HCT116 (cell line): ENCODE measurements at regions not wholly inside any gene's neighbourhood (a gene's known extent, or its start where the extent isn't known, plus 50 kb on each side); places are given as distances from the start of the nearest gene placed in this dataset.
"Not testable (repeated sequence)": the region's sequence is repeated elsewhere in the genome, so short reads cannot be mapped to it uniquely, and the experiment has no call there.

ENCODE experiments used
- ATAC-seq: fragments of 200-7000 bp; cut with Tn5 transposase; 2 replicates; pipeline ENCODE4 v1.9.1; 2020; ENCODE audit warnings: mild to moderate bottlenecking, moderate library complexity
- BruUV-seq: library from RNA; stranded (reverse); fragments of 400-500 nt; replicated peaks from 2 replicates; lab custom pipeline; 2021; lab: Mats Ljungman, UMichigan
- CTCF ChIA-PET: fragments of 300-600 bp; sonication (Branson Sonifier 250); formaldehyde crosslinking; loops from one replicate; lab custom pipeline; 2021; ENCODE audit warnings: antibody characterized with exemption; lab: Charles Lee
- POLR2A ChIA-PET: fragments of 300-600, 350-600 bp; sonication (Branson Sonifier 250); formaldehyde crosslinking; loops from one replicate; lab custom pipeline; 2021; ENCODE audit warnings: antibody characterized with exemption; lab: Charles Lee
- RAD21 ChIA-PET, 2 experiments: fragments of 300-600 bp; sonication (Branson Sonifier 250); formaldehyde crosslinking; loops; one replicate each; lab custom pipeline; 2023; ENCODE audit warnings: low total read pairs in 2 of 2; ENCODE audit not compliant: uncharacterized antibody in 2 of 2, unreplicated experiment in 2 of 2, low non-redundant PET in 1 of 2; lab: Charles Lee
- DNase-seq: peaks from one replicate; pipeline ENCODE4 v3.0.0-alpha.2; 2010; ENCODE audit warnings: low read depth, low spot score
- H2AFZ ChIP-seq: fragments of 200-600 bp; shearing (Covaris generic), sonication (generic); 2 replicates; pipeline ENCODE4 v1.6.1; 2017; ENCODE audit warnings: low read depth, mixed run types, mixed read lengths, antibody characterized with exemption, low read length; ENCODE audit not compliant: poor library complexity, severe bottlenecking
- H3K27ac ChIP-seq: 2 replicates; pipeline ENCODE4 v1.5.1; 2012; ENCODE audit warnings: low read depth, low read length
- H3K27me3 ChIP-seq: fragments of 200-600 bp; sonication (generic); 2 replicates; pipeline ENCODE4 v1.6.1; 2016; ENCODE audit warnings: mixed run types, low read length, mixed read lengths; ENCODE audit not compliant: insufficient read depth
- H3K36me3 ChIP-seq, 2 experiments: fragments of 200-500 bp in 1 of 2; fragments of 200-600 bp in 1 of 2; sonication (Bioruptor generic) in 1 of 2; sonication (generic) in 1 of 2; 2 replicates each; pipeline versions ENCODE4 v1.5.1 to v1.6.1; 2014 to 2016; ENCODE audit warnings: low read length in 2 of 2, inconsistent platforms in 1 of 2, mixed read lengths in 1 of 2, mixed run types in 1 of 2; ENCODE audit not compliant: insufficient read depth in 2 of 2, control insufficient read depth in 1 of 2
- H3K4me1 ChIP-seq, 2 experiments: fragments of 200-600 bp in 1 of 2; sonication (generic) in 1 of 2; 2 replicates each; pipeline versions ENCODE4 v1.5.1 to v1.6.1; 2012 to 2017; ENCODE audit warnings: low read length in 2 of 2, inconsistent platforms in 1 of 2, mild to moderate bottlenecking in 1 of 2, mixed read lengths in 1 of 2, mixed run types in 1 of 2, moderate library complexity in 1 of 2; ENCODE audit not compliant: insufficient read depth in 2 of 2, control insufficient read depth in 1 of 2
- H3K4me2 ChIP-seq: fragments of 200-600 bp; sonication (generic); 2 replicates; pipeline ENCODE4 v1.6.1; 2017; ENCODE audit warnings: mixed run types, low read length, mixed read lengths
- H3K4me3 ChIP-seq, 2 experiments: fragments of 200-600 bp in 1 of 2; sonication (generic) in 1 of 2; replicated peaks in 1 of 2; 2 replicates each; pipeline ENCODE4 v1.5.1; 2011 to 2016; ENCODE audit warnings: low read length in 2 of 2, control low read depth in 1 of 2, low read depth in 1 of 2, mild to moderate bottlenecking in 1 of 2, mixed read lengths in 1 of 2, mixed run types in 1 of 2
- H3K79me2 ChIP-seq: fragments of 200-600 bp; sonication (generic); 2 replicates; pipeline ENCODE4 v1.6.1; 2017; ENCODE audit warnings: mild to moderate bottlenecking, mixed run types, low read length, moderate library complexity, mixed read lengths; ENCODE audit not compliant: insufficient read depth
- H3K9ac ChIP-seq: fragments of 200-600 bp; sonication (generic); 2 replicates; pipeline ENCODE4 v1.6.1; 2016; ENCODE audit warnings: low read length, mixed read lengths
- H3K9me2 ChIP-seq: fragments of 200-600 bp; sonication (generic), shearing (Covaris generic); 2 replicates; pipeline ENCODE4 v1.6.1; 2017; ENCODE audit warnings: mixed run types, mild to moderate bottlenecking, moderate library complexity; ENCODE audit not compliant: insufficient read depth
- H3K9me3 ChIP-seq, 2 experiments: fragments of 200-500 bp in 1 of 2; fragments of 200-600 bp in 1 of 2; sonication (Bioruptor generic) in 1 of 2; sonication (generic) in 1 of 2; 2 replicates each; pipeline ENCODE4 v1.6.1; 2014 to 2017; ENCODE audit warnings: low read length in 2 of 2, mixed read lengths in 2 of 2, inconsistent platforms in 1 of 2, low read depth in 1 of 2, mild to moderate bottlenecking in 1 of 2, mixed run types in 1 of 2, moderate library complexity in 1 of 2; ENCODE audit not compliant: control insufficient read depth in 1 of 2, insufficient read depth in 1 of 2
- H4K20me1 ChIP-seq: fragments of 200-600 bp; sonication (generic), shearing (Covaris generic); 2 replicates; pipeline ENCODE4 v1.6.1; 2017; ENCODE audit warnings: mixed run types, mild to moderate bottlenecking, moderate library complexity; ENCODE audit not compliant: insufficient read depth
- SIN3A ChIP-seq: IDR thresholded peaks from 2 replicates; pipeline ENCODE4 v1.6.1; 2012; ENCODE audit warnings: low read depth
- SRF ChIP-seq: IDR thresholded peaks from 2 replicates; pipeline ENCODE4 v1.6.1; 2012; ENCODE audit warnings: low read depth
- TCF7L2 ChIP-seq: IDR thresholded peaks from 2 replicates; pipeline ENCODE4 v1.7.0; 2011; ENCODE audit warnings: borderline replicate concordance, inconsistent platforms; ENCODE audit not compliant: insufficient read depth, insufficient read length; ENCODE audit errors: extremely low read depth
- YY1 ChIP-seq: IDR thresholded peaks from 2 replicates; pipeline ENCODE4 v1.6.1; 2011; ENCODE audit warnings: low read length, low read depth, moderate library complexity, mild to moderate bottlenecking; ENCODE audit not compliant: insufficient replicate concordance; ENCODE audit errors: extremely low read depth
- ZNF274 ChIP-seq: fragments of 200-500 bp; sonication (Bioruptor generic); IDR thresholded peaks from 2 replicates; pipeline ENCODE4 v1.6.1; 2014; ENCODE audit warnings: mild to moderate bottlenecking, low read depth, low read length, inconsistent platforms
- intact Hi-C: fragments of 100-400 bp; cut with micrococcal nuclease; formaldehyde crosslinking; loops from 2 replicates; pipeline ENCODE4 v1.10.0; 2022
- TF ChIP-seq, protein P1 (sequence below): IDR thresholded peaks from 2 replicates; pipeline ENCODE4 v1.6.1; 2011; ENCODE audit warnings: mild to moderate bottlenecking, low read length, moderate library complexity; ENCODE audit not compliant: insufficient replicate concordance; ENCODE audit errors: extremely low read depth
- TF ChIP-seq, protein P2 (sequence below): IDR thresholded peaks from 2 replicates; pipeline ENCODE4 v1.6.1; 2012

DNA sequence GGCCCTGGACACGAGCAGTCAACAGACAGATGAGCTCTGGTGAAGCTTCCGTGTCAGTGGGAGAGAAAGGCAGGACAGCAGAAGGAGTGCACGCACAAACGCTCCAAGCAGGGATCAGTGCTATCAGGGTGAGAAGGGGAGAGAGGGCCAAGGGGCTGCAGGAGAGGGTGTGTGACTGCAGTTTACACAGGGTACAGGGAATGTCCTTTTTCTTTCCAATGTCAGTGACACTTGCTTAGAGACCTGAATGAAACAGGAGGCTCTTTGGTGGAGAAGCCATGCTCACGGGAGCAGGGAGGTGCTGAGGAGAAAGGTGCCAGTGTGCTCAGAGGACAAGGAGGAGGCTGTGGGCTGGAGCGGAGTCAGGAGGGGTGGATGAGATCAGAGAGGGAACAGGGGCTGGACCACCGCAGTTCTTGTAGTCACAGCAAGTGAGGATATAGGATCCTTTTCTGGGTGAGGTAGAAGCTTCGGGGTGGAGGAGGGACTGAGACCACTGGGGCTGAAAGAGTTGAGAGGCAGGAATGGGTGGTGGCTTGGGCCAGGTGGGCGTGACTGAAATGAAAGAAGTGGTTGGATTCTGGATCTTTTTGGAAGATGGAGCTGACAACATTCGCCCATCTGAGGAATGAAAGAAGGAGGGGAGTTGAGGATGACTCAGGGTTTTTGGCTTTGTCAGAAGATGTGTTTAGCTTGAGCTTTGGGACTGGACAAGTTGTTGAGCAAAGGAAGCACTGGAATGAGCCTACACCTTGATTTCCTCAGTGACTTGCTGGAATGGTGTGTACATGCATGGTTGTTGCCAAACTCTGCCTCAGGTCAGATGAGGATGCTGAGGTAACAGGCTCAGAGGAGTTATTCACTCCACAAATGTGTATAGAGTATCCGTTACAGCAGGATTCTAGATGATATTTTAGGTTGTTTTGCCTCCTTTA, 87.9 kb downstream of the ADAMTS15 start:
- H2AFZ ChIP-seq: no peak overlapping the region
- TF ChIP-seq, protein P1, sequence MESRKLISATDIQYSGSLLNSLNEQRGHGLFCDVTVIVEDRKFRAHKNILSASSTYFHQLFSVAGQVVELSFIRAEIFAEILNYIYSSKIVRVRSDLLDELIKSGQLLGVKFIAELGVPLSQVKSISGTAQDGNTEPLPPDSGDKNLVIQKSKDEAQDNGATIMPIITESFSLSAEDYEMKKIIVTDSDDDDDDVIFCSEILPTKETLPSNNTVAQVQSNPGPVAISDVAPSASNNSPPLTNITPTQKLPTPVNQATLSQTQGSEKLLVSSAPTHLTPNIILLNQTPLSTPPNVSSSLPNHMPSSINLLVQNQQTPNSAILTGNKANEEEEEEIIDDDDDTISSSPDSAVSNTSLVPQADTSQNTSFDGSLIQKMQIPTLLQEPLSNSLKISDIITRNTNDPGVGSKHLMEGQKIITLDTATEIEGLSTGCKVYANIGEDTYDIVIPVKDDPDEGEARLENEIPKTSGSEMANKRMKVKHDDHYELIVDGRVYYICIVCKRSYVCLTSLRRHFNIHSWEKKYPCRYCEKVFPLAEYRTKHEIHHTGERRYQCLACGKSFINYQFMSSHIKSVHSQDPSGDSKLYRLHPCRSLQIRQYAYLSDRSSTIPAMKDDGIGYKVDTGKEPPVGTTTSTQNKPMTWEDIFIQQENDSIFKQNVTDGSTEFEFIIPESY: no peak
- no peak for TF ChIP-seq ZNF274
- no peak for TF ChIP-seq YY1
- no peak for TF ChIP-seq TCF7L2
- no peak for TF ChIP-seq SIN3A
- TF ChIP-seq, protein P2, sequence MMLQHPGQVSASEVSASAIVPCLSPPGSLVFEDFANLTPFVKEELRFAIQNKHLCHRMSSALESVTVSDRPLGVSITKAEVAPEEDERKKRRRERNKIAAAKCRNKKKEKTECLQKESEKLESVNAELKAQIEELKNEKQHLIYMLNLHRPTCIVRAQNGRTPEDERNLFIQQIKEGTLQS: no peak
- no peak for TF ChIP-seq SRF
- H3K27ac ChIP-seq: no peak overlapping the region
- H3K27me3 ChIP-seq: peaks cover 25% of the 10 kb centered on the region; the same call in 1 of the 2 replicates
- RAD21 ChIA-PET: no interaction called here
- H3K9me3 ChIP-seq: no peaks in the 10 kb centered on the region
- CTCF ChIA-PET: no interaction called here
- no peaks in the 10 kb centered on the region for H4K20me1 ChIP-seq
- ATAC-seq (no peak), DNase-seq (no peak)
- no peak overlapping the region for H3K9ac ChIP-seq
- BruUV-seq: no TSS peak
- intact Hi-C loops: no loop called here
- H3K4me2 ChIP-seq: no peak overlapping the region
- H3K9me2 ChIP-seq: no peaks in the 10 kb centered on the region
- H3K4me1 ChIP-seq: no peaks in the 10 kb centered on the region
- H3K4me3 ChIP-seq: no peak overlapping the region
- H3K36me3 ChIP-seq: no peaks in the 10 kb centered on the region
- H3K79me2 ChIP-seq: no peaks in the 10 kb centered on the region
- POLR2A ChIA-PET: no interaction called here

DNA sequence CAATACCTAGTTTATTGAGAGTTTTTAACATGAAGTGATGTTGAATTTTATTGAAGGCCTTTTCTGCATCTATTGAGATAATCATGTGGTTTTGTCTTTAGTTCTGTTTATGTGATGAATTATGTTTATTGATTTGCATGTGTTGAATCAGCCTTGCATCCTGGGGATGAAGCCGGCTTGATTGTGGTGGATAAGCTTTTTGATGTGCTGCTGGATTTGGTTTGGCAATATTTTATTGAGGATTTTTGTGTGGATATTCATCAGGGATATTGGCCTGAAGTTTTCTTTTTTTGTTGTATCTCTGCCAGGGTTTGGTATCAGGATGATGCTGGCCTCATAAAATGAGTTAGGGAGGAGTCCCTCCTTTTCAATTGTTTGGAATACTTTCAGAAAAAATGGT, 91.2 kb downstream of the ADAMTS15 start:
- H4K20me1 ChIP-seq, H3K9ac ChIP-seq, H3K4me3 ChIP-seq, H3K4me2 ChIP-seq, ATAC-seq, POLR2A ChIA-PET, H2AFZ ChIP-seq, H3K4me1 ChIP-seq, H3K79me2 ChIP-seq, DNase-seq, H3K36me3 ChIP-seq, BruUV-seq, H3K9me3 ChIP-seq, H3K27ac ChIP-seq, RAD21 ChIA-PET, H3K9me2 ChIP-seq, intact Hi-C loops, CTCF ChIA-PET: not testable (repeated sequence)
- peaks cover 24% of the 10 kb centered on the region for H3K27me3 ChIP-seq
